ENCODE measurements at regions not wholly inside any gene's neighbourhood (a gene's known extent, or its start where the extent isn't known, plus 50 kb on each side); places are given as distances from the start of the nearest gene placed in this dataset.
"Not testable (repeated sequence)": the region's sequence is repeated elsewhere in the genome, so short reads cannot be mapped to it uniquely, and the experiment has no call there.

DNA sequence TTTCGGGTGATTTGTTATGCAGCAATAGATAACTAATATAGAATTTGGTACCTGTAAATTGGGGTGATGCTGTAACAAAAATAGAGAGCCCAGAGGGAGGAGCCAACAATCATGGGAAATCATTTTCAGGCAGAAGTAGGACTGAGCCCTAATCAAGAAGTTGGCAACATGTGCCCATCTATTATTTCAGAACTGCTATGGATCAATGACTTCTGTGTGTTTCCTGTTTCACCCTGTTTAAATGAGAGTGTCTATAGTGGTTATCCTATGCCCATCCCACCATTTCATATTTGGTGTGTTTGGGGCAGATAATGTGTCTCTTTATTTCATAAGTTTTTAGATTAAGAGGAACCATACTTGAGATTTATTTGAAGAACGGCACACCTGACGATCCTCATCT is 330.8 kb upstream of the CITED2 start:
- DNase-seq = no peak

DNA sequence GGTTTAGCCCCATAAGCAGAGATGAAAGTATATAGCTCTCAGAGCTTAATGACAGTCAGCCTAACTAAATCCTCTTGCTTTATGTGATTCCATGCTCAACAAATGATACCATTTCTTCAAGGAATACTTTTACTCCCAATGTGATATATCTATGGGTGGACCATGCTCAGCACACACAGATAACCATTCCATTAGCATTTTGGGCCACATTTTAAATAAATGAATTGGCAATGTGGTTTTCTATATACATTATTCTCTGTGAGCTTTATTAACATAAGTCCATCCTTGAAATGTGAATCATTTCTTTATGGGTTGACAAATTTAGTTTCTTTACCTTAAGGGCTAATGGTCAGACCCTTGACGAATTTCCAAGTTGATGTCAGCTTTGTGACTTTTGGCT is 329.3 kb upstream of the CITED2 start:
- DNase-seq = no peak

DNA sequence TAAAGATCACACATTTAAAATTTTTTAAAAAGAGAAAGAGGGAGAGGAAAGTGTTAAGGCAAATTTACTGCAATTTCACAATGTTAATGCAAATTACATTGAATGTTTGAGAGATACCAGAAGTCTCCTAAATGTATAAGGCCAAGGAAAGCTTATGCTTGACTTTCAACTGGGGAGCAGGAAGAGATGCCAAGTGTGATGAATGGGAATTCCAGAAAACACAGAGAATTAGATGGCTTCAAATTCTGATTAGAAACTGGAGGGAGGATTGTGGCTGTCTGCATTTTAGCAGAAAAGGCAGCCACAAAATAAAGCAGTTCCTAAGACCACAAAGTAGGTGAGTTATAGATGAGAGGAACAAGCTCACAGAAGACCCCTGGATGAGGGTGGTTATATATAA is 328.3 kb upstream of the CITED2 start:
- DNase-seq = no peak

DNA sequence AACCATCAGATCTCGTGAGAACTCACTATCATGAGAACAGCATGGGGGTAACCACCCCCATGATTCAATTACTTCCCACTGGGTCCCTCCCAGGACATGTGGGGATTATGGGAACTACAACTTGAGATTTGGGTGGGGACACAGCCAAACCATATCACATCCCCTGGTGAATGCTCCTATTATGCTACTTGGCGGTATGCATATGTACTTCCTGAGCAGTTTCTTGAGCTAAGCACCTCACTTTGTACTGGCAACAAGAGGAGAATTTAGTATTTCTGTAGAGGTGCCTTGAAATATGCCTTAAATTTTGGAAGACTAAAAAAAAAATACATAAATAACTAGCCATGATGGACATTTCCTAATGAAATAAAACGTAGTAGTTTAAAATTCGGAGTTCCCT is 327.2 kb upstream of the CITED2 start:
- no peak for DNase-seq

GRCh38 chr6:139701003-139701402 is 326.6 kb upstream of the CITED2 start:
- DNase-seq = no peak

DNA sequence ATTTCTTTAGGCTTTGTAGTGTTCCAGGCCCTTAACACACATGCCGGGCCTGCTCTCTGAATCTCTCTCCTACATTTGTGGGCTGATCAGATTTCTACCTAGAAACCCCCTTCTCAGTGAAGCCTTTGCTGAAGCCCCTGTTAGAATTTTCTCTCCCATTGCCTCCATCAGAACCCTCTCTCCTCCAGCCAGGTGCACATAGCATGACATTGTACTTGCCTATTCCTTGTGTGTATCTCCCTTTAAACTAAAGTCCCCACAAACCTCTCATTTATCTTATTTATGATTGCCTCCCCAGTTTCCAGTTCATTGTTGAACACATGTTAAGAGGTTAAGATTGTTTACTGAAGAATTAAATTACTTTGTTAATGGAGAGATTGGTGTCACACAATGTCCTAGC is 325.5 kb upstream of the CITED2 start:
- DNase-seq = no peak

DNA sequence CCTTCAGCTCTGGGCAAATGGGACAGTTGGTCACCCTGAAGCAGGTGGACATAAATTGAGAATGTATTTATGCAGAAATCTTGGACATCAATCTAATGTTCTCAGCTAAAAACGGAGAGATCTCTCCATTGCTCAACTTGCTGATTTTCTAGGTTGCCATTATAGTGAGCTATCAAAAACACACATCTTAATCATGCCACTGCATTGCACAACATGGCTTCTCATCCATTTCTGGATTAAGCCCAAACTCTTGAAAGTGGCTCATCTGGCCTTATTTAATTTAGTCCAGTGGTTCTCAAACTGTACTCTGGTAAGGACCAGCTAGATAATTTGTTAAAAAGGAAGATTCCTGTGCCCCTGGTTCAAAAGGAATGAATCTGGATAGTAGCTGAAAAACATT is 324.9 kb upstream of the CITED2 start:
- peak; percentile 67 for DNase-seq

GRCh38 chr6:139698526-139699176 is 324.2 kb upstream of the CITED2 start:
- peak; percentile 28 for DNase-seq

DNA sequence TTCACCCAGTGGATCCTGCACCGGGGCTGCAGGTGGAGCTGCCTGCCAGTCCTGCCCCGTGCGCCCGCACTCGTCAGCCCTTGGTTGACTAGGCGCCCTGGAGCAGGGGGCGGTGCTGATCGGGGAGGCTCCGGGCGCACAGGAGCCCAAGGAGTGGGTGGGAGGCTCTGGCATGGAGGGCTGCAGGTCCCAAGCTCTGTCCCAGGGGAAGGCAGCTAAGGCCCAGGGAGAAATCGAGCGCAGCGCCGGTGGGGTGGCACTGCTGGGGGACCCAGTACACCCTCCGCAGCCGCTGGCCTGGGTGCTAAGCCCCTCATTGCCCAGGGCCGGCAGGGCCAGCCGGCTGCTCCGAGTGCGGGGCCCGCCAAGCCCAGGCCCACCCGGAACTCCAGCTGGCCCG is 323.4 kb upstream of the CITED2 start:
- not testable (repeated sequence) for DNase-seq

DNA sequence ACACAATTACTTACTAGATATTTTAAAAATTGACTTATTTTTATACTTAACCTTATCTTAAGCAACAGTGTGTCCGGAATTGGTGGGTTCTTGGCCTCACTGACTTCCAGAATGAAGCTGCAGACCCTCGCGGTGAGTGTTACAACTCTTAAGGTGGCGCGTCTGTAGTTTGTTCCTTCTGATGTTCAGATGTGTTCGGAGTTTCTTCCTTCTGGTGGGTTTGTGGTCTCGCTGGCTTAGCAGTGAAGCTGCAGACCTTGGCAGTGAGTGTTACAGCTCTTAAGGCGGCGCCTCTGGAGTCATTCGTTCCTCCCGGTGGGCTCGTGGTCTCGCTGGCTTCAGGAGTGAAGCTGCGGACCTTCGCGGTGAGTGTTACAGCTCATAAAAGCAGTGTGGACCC is 322.5 kb upstream of the CITED2 start:
- DNase-seq = not testable (repeated sequence)

DNA sequence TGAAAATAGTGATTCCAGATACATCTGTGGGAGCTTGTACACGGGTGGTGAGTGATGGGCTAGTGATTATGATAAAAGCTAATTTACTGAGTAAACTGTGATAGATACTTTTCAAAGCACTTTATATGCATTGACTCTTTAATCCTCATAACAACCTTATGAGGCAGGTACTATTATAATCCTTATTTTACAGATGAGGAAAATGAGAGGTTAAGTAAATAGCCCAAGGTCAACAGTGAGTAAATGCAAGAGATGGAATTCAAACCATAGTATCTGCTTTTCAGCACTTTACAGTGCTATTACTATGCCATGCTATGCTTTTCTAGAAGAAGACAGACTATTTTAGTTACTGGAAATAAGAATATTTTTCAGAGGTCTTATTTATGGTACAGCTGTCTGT is 320.9 kb upstream of the CITED2 start:
- no peak for DNase-seq

DNA sequence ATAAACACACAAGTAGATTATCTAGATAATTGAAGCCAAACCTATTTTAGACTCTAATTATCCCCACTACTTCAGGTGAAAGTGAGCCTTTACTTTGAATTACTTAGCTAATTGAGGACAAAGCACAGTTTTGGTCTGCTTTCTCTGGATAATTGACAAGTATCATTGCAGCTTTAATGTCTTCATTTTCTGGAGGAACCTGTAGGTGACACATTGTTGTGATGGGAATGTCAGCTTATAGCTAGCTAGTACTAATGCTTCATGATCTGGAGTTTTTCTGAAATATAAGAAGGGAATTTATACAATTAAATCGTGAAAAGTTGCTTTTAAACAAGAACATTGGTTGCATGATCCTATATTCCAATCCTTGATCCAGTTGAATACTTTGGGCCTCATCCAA is 319.3 kb upstream of the CITED2 start:
- no peak for DNase-seq

DNA sequence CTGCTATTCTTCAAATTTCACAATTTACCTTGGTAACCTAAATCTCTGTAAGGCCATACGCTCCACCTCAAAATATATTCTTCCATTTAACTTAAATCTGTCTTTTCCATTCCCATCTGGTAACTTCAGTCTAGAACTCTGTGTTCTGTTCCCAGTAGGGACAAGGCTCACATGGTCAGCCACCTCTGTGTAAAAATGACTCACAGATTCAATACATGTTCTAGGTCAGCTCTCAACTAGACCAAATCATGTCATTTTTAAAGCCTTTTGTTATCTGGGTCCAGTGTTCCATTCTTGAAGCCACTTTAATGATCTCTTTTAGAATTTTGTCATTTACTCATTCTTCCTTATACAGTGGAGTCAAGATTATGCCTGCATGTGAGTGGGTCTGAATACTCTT is 315.6 kb upstream of the CITED2 start:
- no peak for DNase-seq

GRCh38 chr6:139687055-139687454 is 312.6 kb upstream of the CITED2 start:
- DNase-seq = no peak

- DNase-seq = peak; percentile 28
Observed at GRCh38 chr6:139686308-139686707, 311.9 kb upstream of the CITED2 start.

DNA sequence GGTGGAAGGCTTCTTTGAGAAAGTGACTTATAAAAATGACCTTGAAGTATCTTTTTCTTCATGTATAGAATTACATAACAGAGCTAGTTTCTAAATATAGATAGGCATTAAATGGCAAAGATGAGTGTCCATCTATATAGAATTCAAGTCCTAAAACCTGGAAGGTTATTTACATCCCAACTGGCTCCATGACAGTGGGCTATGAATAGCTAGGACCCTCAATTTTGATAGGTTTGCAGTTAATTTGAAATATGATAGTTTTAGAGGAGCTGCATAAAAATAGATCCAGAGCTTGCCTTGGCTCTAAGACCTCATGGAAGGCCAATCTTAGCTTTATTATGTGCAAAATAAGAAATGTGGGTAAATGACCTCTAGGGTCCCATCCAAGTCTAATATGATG is 310.6 kb upstream of the CITED2 start:
- no peak for DNase-seq

GRCh38 chr6:139680819-139681218 is 306.4 kb upstream of the CITED2 start:
- DNase-seq = no peak

DNA sequence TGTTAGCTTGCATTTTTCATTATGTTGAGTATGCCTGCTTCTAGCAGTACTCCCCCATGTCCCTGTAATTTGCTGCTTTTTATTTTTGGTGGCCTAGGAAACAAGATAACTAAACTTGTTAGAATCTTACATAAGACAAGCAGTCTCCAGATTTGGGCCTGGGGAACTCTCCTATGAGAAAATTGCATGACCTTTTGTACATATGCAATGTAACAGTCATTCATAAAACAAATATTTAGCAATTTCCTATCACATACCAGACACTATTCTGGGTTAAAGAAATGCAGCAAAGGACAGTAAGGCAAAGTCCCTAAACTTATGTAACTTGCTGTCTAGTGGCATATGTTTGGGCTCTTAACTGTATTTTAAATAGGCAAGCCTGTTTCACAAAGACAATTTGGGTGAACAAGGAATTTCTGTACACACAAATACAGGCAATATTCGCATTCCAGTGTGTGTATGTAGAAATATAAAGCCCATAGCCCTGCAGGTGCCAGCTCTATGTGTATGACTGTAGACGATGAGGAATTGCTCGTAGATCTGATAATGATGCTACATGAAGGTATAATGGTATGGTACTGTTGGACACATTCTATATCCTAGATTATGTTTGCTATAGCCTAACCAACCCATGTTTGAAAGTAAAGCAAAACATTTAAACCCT is 305.2 kb upstream of the CITED2 start:
- DNase-seq = peak; percentile 44

DNA sequence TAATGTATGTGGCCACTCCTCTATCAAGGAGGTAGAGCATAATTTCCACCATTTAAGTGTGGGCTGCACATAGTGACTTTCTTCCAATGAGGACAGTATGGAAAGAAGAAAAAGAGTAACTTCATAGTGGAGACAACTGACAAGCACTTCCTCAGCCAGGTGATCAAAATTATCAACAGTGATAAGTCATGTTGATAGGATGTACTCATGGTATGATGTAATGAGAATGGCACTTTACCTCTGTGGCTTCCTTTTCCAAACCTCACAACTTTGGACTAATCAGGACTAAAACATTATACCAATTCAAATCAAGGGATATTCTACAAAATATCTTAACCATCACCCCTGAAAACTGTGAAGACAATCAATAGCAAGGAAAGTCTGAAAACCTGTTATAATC is 302.3 kb upstream of the CITED2 start:
- no peak for DNase-seq

GRCh38 chr6:139666284-139666683 is 291.8 kb upstream of the CITED2 start:
- no peak for DNase-seq

DNA sequence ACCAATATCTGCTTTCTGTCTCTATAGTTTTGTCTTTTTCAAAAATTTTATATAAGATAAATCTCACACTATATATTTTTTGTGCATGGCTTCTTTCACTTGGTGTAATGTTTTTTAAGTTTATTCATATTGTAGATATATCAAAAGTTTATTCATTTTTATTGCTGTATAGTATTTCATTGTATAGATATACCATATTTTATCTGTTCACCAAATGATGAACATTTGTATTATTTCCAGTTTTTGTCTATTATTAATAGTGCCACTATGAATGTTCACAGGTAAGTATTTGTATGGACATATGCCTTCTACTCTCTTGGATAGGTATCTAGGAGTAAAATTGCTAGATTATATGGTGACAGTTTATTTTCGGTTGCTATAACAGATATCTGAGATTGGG is 289.5 kb upstream of the CITED2 start:
- DNase-seq = no peak

DNA sequence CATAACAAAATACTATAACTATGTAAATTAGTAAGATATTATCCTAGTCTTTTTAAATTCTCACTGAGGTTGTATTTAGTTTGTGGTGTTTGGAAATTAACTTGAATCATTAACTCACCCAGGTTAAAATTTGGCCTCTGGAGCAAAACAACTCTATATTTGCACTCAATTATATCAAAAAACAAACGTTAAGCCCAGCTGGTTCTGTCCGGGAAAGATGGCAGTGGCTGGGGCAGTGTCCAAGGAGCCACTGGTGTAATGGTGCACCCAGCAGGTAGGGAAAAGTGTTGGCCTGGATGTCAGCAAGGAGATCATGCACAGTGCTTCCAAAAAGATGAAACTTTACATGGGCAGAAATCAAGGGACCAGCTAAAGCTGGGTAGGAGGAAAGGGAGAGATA is 285.3 kb upstream of the CITED2 start:
- no peak for DNase-seq

GRCh38 chr6:139659196-139659595 is 284.7 kb upstream of the CITED2 start:
- no peak for DNase-seq

GRCh38 chr6:139657119-139657518 is 282.7 kb upstream of the CITED2 start:
- no peak for DNase-seq

Measured in fibroblast of skin of right quadriceps (primary cell).